ENCODE measurements at regions not wholly inside any gene's neighbourhood (a gene's known extent, or its start where the extent isn't known, plus 50 kb on each side); places are given as distances from the start of the nearest gene placed in this dataset.
"Not testable (repeated sequence)": the region's sequence is repeated elsewhere in the genome, so short reads cannot be mapped to it uniquely, and the experiment has no call there.

GRCh38 chr4:19492606-19493005, 759.1 kb upstream of the SLIT2 start:
- no peaks in the 10 kb centered on the region for H3K27me3 Mint-ChIP-seq (ENCODE audit: low read depth)
- no peaks in the 10 kb centered on the region for H3K4me1 Mint-ChIP-seq
- TF ChIP-seq CTCF (IDR thresholded peaks at IDR 0.05; ENCODE audit: unreplicated experiment), result no peak
- H3K4me3 Mint-ChIP-seq, result no peak overlapping the region
- DNase-seq (ENCODE audit: low spot score in 2 of 2, unreplicated experiment in 2 of 2), result no peak
- peaks cover 17% of the 10 kb centered on the region for H3K9me3 Mint-ChIP-seq
- H3K36me3 Mint-ChIP-seq, result no peaks in the 10 kb centered on the region
- no peak overlapping the region for H3K27ac Mint-ChIP-seq

- Mint-ChIP-seq H3K4me1 (peaks cover 2% of the 10 kb centered on the region), H3K27ac (no peak overlapping the region), H3K36me3 (no peaks in the 10 kb centered on the region), H3K4me3 (no peak overlapping the region), H3K9me3 (no peaks in the 10 kb centered on the region), H3K27me3 (ENCODE audit: low read depth) (no peaks in the 10 kb centered on the region)
- TF ChIP-seq CTCF (IDR thresholded peaks at IDR 0.05; ENCODE audit: unreplicated experiment), result no peak
- DNase-seq (ENCODE audit: low spot score in 2 of 2, unreplicated experiment in 2 of 2), result no peak
These were observed 765.3 kb upstream of the SLIT2 start for GRCh38 chr4:19486400-19486799.

GRCh38 chr4:19478791-19479190, 772.9 kb upstream of the SLIT2 start:
- H3K27me3 Mint-ChIP-seq (ENCODE audit: low read depth), result no peaks in the 10 kb centered on the region
- H3K27ac Mint-ChIP-seq, result no peak overlapping the region
- TF ChIP-seq CTCF (IDR thresholded peaks at IDR 0.05; ENCODE audit: unreplicated experiment), result no peak
- H3K4me1 Mint-ChIP-seq, result no peaks in the 10 kb centered on the region
- no peaks in the 10 kb centered on the region for H3K9me3 Mint-ChIP-seq
- DNase-seq (ENCODE audit: low spot score in 2 of 2, unreplicated experiment in 2 of 2), result no peak
- H3K4me3 Mint-ChIP-seq, result no peak overlapping the region
- no peaks in the 10 kb centered on the region for H3K36me3 Mint-ChIP-seq

- no peak overlapping the region for H3K4me3 Mint-ChIP-seq
- H3K4me1 Mint-ChIP-seq, result no peaks in the 10 kb centered on the region
These were observed 778.1 kb upstream of the SLIT2 start for GRCh38 chr4:19473569-19473968.

GRCh38 chr4:19472666-19473065, 779.0 kb upstream of the SLIT2 start:
- Mint-ChIP-seq H3K9me3 (peaks cover 11% of the 10 kb centered on the region), H3K36me3 (peaks cover 2% of the 10 kb centered on the region), H3K4me3 (no peak overlapping the region), H3K27ac (no peak overlapping the region), H3K4me1 (no peaks in the 10 kb centered on the region), H3K27me3 (ENCODE audit: low read depth) (no peaks in the 10 kb centered on the region)
- DNase-seq (ENCODE audit: low spot score in 2 of 2, unreplicated experiment in 2 of 2), result no peak
- TF ChIP-seq CTCF (IDR thresholded peaks at IDR 0.05; ENCODE audit: unreplicated experiment), result no peak

More at GRCh38 chr4:19473569-19473968, 778.1 kb upstream of the SLIT2 start:
- Mint-ChIP-seq H3K27ac (no peak overlapping the region), H3K36me3 (peaks cover 2% of the 10 kb centered on the region), H3K9me3 (peaks cover 11% of the 10 kb centered on the region), H3K27me3 (ENCODE audit: low read depth) (no peaks in the 10 kb centered on the region)
- no peak for DNase-seq (ENCODE audit: low spot score in 2 of 2, unreplicated experiment in 2 of 2)
- no peak for TF ChIP-seq CTCF (IDR thresholded peaks at IDR 0.05; ENCODE audit: unreplicated experiment)

- not testable (repeated sequence) for H3K27ac Mint-ChIP-seq; H3K4me3 Mint-ChIP-seq; H3K36me3 Mint-ChIP-seq; DNase-seq (ENCODE audit: low spot score in 2 of 2, unreplicated experiment in 2 of 2); H3K4me1 Mint-ChIP-seq; H3K27me3 Mint-ChIP-seq (ENCODE audit: low read depth)
- H3K9me3 Mint-ChIP-seq, result peaks cover 11% of the 10 kb centered on the region
These were observed 781.7 kb upstream of the SLIT2 start for GRCh38 chr4:19470001-19470400.
